ENCODE measurements at regions not wholly inside any gene's neighbourhood (a gene's known extent, or its start where the extent isn't known, plus 50 kb on each side); places are given as distances from the start of the nearest gene placed in this dataset.

- CTCF ChIA-PET = no interaction called here
- no peak overlapping the region for H3K4me2 ChIP-seq
- H3K27ac ChIP-seq = no peak overlapping the region
- no peak overlapping the region for H3K4me3 ChIP-seq
- no peaks in the 10 kb centered on the region for H3K4me1 ChIP-seq
- TF ChIP-seq RFX5 (IDR thresholded peaks at IDR 0.05) (no peak), CBX8 (IDR thresholded peaks at IDR 0.05) (no peak), ZFP36 (IDR thresholded peaks at IDR 0.05; ENCODE audit: borderline replicate concordance, partially characterized antibody) (no peak), POLR2AphosphoS2 (conservative IDR thresholded peaks at IDR 0.05; ENCODE audit: low read length) (no peak), HOXB13 (CRISPR knock-in tag; IDR thresholded peaks at IDR 0.05; ENCODE audit: low read depth) (no peak), RNF2 (IDR thresholded peaks at IDR 0.05; ENCODE audit: borderline replicate concordance, low read depth) (no peak), FOXS1 (CRISPR knock-in tag; IDR thresholded peaks at IDR 0.05) (no peak), PBX3 (IDR thresholded peaks at IDR 0.05) (no peak)
- H3K9me3 ChIP-seq = no peaks in the 10 kb centered on the region
- ATAC-seq = no peak
- FAIRE-seq = no peak
- DNase-seq (ENCODE audit: low read depth in 1 of 2, low spot score in 1 of 2) = no peak
- POLR2A ChIA-PET = no interaction called here
Measured at GRCh38 chr22:34434371-34434770, 514.1 kb upstream of the LARGE1 start.

- H3K4me3 ChIP-seq = no peak overlapping the region
- ChIA-PET POLR2A (no interaction called here), CTCF (no interaction called here)
- H3K27ac ChIP-seq = no peak overlapping the region
- TF ChIP-seq RARB (CRISPR knock-in tag; IDR thresholded peaks at IDR 0.05) = no peak
- TF ChIP-seq POLR2AphosphoS2 (conservative IDR thresholded peaks at IDR 0.05; ENCODE audit: low read length) = no peak
- no peak for TF ChIP-seq NFE2L2 (conservative IDR thresholded peaks at IDR 0.05; ENCODE audit: low read length)
- TF ChIP-seq SMC3 (IDR thresholded peaks at IDR 0.05) = no peak
- no peak for TF ChIP-seq EP300 (IDR thresholded peaks at IDR 0.05)
- TF ChIP-seq NPAS2 (CRISPR knock-in tag; IDR thresholded peaks at IDR 0.05; ENCODE audit: borderline replicate concordance) = no peak
- no peak for TF ChIP-seq FOSL2 (IDR thresholded peaks at IDR 0.05)
- no peak for TF ChIP-seq FOSL2 (CRISPR knock-in tag; IDR thresholded peaks at IDR 0.05)
- no peak for TF ChIP-seq HES2 (IDR thresholded peaks at IDR 0.05)
- TF ChIP-seq RFX5 (IDR thresholded peaks at IDR 0.05) = no peak
- no peak for TF ChIP-seq BCL3 (IDR thresholded peaks at IDR 0.05)
- no peak for TF ChIP-seq KDM1A (IDR thresholded peaks at IDR 0.05; ENCODE audit: low read depth)
- TF ChIP-seq TFCP2L1 (CRISPR knock-in tag; IDR thresholded peaks at IDR 0.05) = no peak
- TF ChIP-seq SREBF2 (IDR thresholded peaks at IDR 0.05) = no peak
- TF ChIP-seq MAFK (IDR thresholded peaks at IDR 0.05; ENCODE audit: partially characterized antibody) = no peak
- H3K4me2 ChIP-seq = no peak overlapping the region
- DNase-seq (ENCODE audit: low read depth in 1 of 2, low spot score in 1 of 2) (no peak), FAIRE-seq (no peak), ATAC-seq (no peak)
- no peaks in the 10 kb centered on the region for H3K9me3 ChIP-seq
- WGBS (ENCODE audit: missing lambda C conversion rate) = 27% methylated on average over 1 of the region's 1 CpG
- H3K4me1 ChIP-seq = no peaks in the 10 kb centered on the region
Measured at GRCh38 chr22:34437140-34437539, 516.9 kb upstream of the LARGE1 start.

- FAIRE-seq (no peak), DNase-seq (ENCODE audit: low read depth in 1 of 2, low spot score in 1 of 2) (no peak), ATAC-seq (no peak)
- POLR2A ChIA-PET = no interaction called here
- Histone ChIP-seq H3K9me3 (no peaks in the 10 kb centered on the region), H3K4me3 (no peak overlapping the region), H3K4me2 (no peak overlapping the region), H3K27ac (no peak overlapping the region), H3K4me1 (no peaks in the 10 kb centered on the region)
- CTCF ChIA-PET = no interaction called here
- no peak for TF ChIP-seq CBX2 (IDR thresholded peaks at IDR 0.05; ENCODE audit: borderline replicate concordance, low read depth)
- no peak for TF ChIP-seq POLR2A (IDR thresholded peaks at IDR 0.05; ENCODE audit: low read length)
- TF ChIP-seq MAZ (IDR thresholded peaks at IDR 0.05; ENCODE audit: borderline replicate concordance, low read depth, low read length) = no peak
- TF ChIP-seq NPAS2 (CRISPR knock-in tag; IDR thresholded peaks at IDR 0.05; ENCODE audit: borderline replicate concordance) = no peak
- no peak for TF ChIP-seq FOXS1 (CRISPR knock-in tag; IDR thresholded peaks at IDR 0.05)
- no peak for TF ChIP-seq ELK1 (IDR thresholded peaks at IDR 0.05; ENCODE audit: low read depth, low read length)
- no peak for TF ChIP-seq REST (IDR thresholded peaks at IDR 0.05)
- TF ChIP-seq FOSL2 (IDR thresholded peaks at IDR 0.05) = no peak
- no peak for TF ChIP-seq FOSL2 (CRISPR knock-in tag; IDR thresholded peaks at IDR 0.05)
- no peak for TF ChIP-seq CHD2 (IDR thresholded peaks at IDR 0.05; ENCODE audit: low read length, partially characterized antibody)
- no peak for TF ChIP-seq MAFK (IDR thresholded peaks at IDR 0.05; ENCODE audit: partially characterized antibody)
- no peak for TF ChIP-seq CHD4 (IDR thresholded peaks at IDR 0.05; ENCODE audit: borderline replicate concordance)
- WGBS (ENCODE audit: missing lambda C conversion rate) = 0% methylated on average over 2 of the region's 2 CpGs
Measured at GRCh38 chr22:34454598-34454997, 534.3 kb upstream of the LARGE1 start.
